GM18909 (cell line): ENCODE measurements at regions not wholly inside any gene's neighbourhood (a gene's known extent, or its start where the extent isn't known, plus 50 kb on each side); places are given as distances from the start of the nearest gene placed in this dataset.

Experiments used
- ATAC-seq: cut with Tn5 transposase; IDR thresholded peaks from one replicate; pipeline ENCODE4 v1.9.1; 2021; ENCODE audit warnings: mild to moderate bottlenecking; ENCODE audit not compliant: unreplicated experiment, poor library complexity

DNA sequence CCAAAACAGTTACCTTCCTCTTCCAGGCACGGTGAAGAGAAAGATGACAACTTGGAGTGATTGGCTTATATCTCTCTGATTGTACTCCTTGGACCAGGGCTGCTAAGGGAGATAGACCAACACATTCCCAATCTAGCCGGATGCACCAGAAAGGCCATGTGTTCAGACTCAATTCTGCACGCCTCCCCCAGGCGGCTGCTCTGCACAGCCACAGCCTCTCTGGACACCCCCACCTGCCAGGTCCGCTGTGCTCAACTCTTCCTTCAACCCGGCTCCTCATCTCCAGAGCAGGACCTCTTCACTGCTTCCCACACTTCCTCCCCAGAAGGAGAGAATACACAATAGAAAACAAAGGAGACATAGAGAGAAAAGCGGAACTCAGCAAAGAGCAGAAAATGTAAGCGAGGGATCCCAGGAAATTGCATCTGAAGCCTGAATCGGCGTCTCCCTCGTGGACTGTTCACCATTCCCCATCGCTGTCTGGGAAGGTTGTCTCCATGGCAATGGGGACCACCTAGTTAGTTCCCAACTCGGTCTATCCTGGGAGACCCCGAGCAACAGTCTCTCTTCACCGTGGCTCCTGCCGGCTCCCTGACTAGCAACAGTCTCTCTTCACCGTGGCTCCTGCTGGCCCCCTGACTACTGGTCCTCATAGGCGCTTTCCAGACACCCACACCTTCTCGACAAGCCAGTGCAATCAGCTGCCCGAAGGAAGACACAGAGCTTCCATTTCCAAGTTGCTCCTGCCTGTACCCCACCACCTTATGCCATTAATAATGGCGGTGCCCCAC lies 361.7 kb upstream of the MYT1L start:
- ATAC-seq = no peak

DNA sequence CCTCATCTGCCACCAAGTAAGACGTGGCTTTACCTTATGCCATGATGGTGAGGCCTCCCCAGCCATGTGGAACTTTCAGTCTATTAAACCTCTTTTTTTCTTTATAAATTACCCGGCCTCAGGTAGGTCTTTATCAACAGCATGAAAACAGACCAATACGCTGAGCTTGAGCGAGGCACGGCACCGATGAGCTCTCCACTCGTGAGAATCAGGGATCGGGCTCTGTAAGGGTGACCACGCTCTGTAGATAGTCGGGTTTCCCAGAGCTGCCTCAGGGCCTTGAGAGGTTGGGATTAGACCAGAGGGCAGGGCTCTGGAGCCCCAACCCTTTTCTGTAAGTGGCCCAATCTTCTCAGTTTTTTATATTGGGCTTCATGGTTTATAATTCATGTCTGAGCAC lies 360.3 kb upstream of the MYT1L start:
- no peak for ATAC-seq

DNA sequence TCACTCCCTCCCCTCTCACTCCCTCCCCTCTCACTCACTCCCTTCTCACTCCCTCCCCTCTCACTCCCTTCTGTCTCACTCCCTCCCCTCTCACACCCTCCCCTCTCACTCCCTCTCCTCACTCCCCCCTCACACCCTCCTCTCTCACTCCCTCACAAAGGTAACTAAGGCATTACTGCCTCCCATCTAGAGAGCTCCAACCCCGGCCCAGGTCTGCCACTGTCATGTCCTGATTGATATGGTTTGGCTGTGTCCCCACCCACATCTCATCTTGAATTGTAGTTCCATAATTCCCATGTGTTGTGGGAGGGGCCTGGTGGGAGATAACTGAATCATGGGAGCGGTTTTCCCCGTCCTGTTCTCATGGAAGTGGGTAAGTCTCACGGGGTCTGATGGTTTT lies 359.9 kb upstream of the MYT1L start:
- ATAC-seq = no peak

DNA sequence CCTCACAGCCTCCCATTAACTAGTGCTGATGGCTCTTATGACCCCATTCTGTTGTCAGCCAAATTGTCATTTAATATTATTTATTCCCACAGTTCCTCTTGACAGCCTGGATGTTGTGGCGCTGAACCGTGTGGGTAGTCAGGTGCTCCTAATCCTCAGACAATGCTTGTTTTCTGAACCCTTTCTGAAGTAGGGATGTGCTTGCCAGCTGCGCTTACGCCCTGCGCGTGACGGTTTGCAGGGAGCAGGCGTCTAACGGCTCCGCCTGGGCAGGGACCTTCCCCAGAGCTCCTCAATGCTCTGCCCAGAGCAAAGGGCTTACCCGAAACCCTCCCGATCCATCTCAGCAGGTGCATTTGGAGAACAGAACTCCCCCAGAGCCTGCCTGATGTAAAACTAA lies 358.2 kb upstream of the MYT1L start:
- ATAC-seq = no peak

DNA sequence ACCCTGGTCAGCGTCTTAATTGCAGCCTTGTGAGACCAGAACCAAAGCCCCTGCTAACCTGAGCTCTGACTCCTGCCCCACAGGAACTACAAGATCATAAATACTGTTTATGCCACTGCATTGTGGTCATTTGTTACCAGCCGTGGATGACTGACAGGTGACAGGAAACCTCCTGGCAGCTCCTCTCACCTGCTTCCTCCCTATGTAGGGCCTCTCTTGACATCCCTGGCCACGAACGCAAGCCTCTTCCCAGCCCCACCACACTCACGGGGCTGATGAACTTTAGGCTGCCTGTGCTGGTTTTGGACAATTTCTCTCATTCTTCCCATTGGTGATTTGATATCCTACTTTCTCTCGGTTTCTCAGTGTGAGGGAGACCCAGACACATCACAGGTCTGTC lies 357.2 kb upstream of the MYT1L start:
- no peak for ATAC-seq

DNA sequence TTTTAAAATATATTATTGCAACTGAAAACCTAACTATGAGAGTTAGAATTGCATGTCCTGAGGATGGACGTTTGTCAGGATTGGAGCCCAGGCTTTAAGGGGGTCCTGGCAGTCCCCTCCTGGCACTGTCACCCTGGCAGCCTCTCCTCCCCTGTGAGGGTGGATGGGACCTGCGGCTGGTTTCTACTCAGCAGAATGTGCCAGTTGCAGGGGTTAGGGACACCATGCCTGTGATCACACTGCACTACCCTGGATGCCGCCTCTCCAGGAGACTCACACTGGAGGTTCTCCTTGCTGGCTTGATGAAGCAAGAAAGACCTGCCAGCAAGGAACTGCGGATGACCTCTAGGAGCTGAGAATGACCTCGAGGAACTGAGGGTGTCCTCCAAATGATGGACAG lies 356.7 kb upstream of the MYT1L start:
- ATAC-seq = no peak

DNA sequence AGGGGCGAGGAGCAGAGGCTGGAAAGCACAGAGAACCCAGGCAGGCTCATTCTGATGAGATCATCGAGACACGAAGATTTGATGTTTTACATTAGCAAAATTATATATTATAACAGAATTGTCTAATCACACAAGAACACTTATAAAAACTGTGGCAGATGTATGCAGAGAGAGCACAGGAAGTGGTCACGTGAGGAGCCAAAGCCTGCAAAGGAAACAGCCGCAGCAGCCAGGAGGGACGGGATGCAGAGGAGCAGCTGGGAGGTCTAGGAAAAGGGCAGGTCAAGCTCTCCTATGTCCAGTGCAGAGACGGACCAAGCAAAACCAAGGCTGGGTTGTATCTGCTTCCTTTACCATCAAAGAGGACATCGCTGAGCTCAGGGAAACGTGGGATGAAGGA lies 355.1 kb upstream of the MYT1L start:
- ATAC-seq = no peak

DNA sequence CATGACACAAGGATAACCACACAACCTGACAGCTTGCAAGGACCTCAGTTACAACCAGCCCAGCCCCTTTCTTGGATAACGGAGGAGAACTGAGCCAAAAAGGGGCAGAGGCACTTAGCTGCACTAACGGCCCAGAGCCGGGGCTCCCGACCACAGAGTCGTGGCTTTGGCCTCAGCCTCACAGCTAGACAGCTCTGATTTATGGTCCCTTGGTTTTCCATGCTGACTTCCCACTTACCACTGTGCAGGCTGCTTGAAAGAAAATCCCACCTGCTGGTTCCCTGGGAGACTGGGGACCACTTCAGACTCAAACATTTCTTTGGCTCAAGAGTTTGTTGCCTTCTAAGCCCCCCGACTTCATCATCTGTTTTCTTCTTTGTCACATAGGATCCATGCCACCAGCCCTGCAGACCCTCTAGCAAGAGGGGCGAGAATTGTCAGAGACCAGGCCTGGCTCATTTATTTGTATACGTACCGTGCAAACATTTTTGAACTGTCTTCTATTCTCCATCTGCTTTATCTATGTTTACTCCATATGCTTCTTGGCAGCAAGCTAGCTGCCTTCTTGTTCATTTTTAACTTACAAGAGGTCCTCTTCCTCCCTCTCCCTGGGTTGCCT lies 352.6 kb upstream of the MYT1L start:
- no peak for ATAC-seq

DNA sequence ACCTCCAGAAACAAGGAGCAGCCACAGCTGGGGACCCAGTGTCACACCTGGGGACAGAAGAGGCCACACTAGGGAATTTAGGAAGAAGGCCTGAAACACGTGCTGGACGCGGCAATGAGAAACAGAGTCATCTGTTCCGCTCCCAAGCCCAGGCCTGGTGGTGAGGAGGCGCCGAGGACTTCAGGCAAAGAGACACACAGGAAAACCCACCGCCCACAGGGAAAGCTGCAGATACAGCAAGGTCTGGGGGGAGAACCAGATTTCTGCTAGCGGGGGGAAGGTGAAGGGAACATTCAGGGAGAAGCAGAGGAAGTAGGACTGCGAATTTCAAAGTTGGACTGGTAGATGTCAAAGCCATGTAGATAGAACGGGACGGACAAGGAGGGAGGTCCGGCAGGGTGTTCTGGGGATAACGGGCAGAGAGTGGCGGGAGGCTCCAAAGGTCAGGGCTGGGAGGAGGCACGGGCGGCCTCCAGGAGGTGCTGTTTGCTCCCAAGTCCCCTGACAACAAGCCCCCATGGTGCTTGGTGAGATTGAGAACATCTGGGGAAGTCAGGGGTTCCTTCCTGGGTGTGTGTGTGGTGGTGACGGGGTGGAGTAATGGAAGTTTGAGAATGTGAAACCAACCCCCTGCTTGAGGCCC lies 351.7 kb upstream of the MYT1L start:
- no peak for ATAC-seq

DNA sequence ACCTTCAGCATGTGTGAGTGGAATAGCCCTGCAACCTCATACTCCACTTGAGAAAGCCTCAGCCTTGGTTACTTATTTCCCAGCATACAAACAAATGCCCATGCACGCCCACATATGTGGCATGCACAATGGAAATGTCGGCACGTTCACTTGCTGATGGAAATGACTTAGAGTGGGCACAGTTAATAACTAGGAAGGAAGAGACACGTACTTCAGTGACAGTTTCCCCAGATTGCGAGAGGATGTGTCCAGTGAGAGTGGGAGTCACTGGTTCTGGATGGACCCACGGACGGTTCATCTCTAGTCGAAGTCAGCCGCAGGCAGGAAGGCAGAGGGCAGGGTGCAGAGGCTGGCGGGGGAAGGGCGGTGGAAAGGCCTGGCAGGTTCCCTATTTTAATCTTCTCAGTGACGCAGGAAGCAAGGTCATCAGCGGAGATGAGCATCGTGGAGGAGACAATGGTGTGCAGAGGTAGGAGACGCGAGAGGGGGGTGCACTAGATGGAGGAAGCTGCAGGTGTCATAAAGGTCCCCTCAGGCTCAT lies 350.7 kb upstream of the MYT1L start:
- no peak for ATAC-seq

DNA sequence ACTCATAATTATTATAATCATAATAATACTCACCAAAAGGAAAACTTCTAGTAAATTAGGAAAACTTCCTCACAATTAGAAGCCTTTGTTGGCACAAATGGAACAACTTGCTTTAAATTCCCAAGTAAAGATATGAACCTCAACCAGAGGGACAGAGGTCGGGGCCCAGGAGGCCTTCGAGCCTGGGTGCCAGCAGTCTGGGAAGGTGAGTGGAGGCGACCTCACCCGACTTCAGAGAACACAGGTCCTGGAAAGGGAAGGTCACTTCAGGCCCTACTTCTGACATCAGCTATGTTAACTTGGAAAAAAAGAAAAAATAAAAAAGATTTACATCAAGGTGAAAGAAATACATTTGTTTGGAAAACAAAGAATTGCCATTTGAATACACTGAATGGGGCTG lies 350.0 kb upstream of the MYT1L start:
- ATAC-seq = no peak

DNA sequence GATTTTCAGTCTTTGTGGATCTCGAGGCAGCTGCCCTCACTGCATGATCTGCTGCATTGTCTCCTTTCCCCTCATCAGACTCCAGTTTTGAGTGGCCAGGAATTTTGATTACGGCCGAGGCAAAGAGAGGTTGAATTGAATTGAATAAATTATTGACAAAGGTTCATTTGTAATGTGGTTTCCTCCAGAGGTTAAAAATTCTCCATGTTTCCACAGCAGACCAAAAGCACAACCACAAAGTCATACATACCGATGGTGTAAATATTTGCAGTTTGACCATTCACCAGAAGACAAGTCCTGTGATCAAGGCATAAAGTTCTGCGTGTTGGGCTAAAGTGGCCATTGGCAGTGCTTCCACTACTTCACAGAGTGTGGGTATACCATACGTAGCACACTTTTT lies 343.8 kb upstream of the MYT1L start:
- ATAC-seq = no peak

DNA sequence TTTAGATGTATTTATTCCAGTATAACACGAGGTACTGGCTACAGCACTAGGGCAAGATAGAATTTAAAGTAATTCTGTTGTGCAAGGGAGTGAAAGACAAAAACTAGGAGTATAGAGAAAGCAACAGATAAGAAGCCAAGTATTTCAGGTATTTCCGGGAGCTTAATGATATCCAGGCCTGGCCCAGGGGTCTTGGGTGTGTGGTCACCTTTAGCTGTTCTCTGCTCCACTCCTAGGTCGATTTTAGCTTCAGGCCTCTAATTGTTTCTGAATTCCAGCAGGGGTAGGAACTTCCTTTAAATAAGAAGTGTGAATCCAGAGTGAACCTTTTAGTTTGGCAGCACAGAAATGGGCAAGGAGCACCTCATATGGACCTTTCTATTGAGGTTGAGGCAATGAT lies 342.3 kb upstream of the MYT1L start:
- ATAC-seq = no peak

DNA sequence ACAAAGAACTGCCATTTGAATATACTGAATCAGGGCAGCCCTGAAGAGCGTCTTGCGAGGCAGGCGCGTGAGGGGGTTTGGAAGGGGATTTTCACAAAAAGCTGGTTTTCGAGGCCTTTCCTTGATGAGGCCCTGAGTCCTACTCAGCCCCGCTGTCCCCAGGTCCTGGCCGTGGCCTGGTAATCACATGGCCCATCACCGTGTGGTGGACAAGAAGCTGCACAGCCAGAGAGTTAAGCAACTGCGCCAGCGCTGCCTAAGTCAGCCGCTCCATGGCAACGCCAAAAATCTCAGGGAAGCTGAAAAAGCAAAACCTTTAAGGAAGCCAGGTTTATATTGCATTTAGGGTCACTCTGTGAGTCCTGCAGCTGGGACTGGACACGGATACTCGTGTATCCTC lies 341.2 kb upstream of the MYT1L start:
- no peak for ATAC-seq

DNA sequence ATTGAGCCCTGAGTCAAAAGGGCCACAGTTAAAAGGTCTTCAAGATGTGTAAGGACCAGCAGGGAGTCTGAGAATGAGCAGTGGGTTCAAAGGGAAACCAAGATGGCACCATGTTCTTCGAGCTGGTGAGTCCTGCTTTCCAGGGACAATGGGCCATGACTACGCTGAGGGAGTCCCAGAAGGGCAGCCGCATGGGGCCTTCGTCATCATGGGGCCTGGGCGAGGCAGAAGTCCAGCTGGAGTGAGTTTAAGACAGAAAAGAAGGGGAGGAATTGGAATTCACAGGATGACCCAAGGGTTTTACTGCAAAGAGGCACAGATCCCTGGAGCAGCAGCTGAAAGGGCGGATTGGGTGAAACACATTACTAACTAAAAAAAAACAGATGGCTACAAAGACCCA lies 340.8 kb upstream of the MYT1L start:
- no peak for ATAC-seq

DNA sequence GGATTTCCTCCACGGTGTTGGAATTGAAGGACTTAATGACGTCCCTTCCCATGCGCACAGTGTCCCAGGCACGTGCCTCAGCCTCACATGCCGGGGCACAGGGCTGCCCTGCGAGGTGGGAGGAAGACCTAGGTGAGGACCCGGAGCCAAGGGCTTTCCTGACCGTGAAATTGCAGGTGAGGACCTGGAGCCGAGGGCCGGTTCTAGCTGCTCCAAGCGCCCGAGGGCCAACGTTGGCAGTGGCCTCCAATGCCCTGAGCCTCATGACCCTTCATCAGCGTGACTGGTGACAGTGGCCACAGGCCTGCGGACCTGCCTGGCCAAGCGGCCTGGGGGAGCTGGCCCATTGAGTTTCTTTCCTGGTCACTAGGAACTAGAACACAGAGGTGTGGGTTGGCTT lies 338.2 kb upstream of the MYT1L start:
- ATAC-seq = no peak

DNA sequence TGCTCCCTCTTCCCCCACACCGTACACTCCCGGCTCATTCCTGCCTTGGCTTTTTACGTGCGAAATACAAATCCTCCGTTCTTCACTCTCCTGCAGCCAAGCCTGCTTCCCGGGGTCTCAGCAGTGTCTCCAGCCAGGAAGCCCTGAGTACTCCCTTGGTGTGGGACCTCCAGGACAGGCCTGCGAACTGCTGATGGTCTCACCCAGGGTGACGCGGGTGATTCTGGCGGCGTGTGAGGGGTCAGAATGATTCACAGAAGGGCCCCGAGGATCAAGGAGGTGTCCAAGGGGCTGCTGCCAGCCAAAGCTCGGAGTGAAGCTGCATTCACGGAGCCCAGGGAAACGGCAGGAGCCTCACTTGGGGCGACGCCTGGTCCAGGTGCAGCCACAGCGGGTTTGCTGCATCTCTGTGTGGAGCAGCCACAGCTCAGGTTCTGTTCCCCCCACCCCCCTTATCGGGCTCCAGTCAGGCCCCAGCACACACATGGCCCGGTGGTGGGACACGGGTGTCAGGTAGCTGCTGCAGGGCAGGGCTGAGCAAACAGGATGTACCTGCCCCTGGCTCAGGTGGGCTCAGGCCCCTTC lies 337.7 kb upstream of the MYT1L start:
- no peak for ATAC-seq

DNA sequence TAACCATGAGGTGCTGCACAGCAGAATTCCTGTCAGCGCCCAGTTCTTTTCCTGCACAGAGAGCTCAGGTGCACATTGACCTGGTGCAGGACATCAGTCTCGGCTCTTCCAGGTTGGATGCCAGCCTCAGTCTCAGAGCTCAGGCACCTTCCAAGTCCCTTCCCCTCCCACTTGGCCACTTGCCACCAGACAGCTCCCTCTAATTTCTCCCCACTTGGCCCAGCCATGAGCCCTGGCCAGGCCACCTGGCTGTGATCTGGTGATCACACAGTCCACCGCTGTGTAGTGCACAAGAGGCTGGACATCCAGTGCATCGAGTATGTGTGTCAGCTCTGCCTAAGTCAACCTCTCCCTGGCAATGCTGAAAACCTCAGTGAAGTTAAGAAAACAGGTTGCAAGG lies 336.6 kb upstream of the MYT1L start:
- ATAC-seq = no peak

DNA sequence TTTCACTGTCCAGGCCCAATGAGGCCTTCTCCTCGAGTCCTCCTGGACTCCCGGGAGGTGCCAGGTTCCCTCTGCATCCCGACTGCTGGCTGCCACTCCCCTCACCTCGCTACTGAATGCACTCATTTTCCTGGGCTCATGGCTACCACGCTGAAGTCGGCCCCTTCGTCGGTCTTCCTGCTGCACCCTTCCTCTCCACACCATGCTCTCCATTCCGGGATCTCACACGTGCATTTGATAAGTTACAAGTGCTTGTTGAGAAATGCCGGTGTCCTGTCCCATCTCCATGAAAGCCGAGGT lies 334.7 kb upstream of the MYT1L start:
- no peak for ATAC-seq

DNA sequence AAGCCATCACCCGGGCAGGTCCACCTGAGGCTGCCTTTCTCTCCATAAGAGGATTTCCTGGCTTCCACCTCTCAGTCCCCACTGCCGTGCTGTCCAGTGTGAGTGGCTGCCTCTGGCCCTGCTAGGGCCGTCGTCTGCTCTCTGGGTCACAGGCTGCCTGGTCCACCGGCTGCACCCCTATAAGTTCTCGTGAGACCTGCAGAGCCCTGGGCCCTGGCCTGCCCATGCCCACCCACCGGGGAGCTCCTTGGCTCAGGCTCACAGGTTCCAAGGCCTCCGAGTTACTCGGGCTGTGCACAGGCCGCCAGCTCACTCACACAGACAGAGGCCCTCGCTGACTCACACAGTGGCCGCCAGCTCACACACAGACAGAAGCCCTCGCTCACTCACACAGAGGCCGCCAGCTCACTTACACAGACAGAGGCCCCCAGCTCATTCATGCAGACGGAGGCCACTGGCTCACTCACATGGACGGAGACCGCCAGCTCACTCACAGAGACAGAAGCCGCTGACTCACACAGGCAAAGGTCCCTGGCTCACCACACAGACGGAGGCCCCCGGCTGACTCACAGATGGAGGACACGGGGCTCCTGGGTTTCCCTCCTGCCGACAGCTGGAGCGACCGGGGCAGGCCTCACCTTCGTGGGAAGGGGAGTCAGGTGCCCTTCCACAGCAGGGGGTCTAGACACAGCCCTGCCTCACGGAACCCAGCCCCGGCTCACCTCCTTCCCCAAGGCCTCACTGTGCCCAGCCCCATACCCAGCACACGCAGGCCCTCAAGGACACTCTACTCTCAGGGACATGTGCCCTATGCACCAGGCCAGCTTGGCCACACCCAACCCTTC lies 334.1 kb upstream of the MYT1L start:
- ATAC-seq = no peak
